Loucy (cell line): ENCODE measurements at regions not wholly inside any gene's neighbourhood (a gene's known extent, or its start where the extent isn't known, plus 50 kb on each side); places are given as distances from the start of the nearest gene placed in this dataset.
"Not testable (repeated sequence)": the region's sequence is repeated elsewhere in the genome, so short reads cannot be mapped to it uniquely, and the experiment has no call there.

ENCODE experiments used
- H2AFZ ChIP-seq: fragments of 200-600 bp; sonication (generic); 2 replicates; pipeline ENCODE4 v1.6.0; 2016; ENCODE audit warnings: antibody characterized with exemption, mild to moderate bottlenecking, low read length, moderate library complexity
- H3F3A ChIP-seq: fragments of 200-600 bp; 2 replicates; pipeline ENCODE4 v1.6.0; 2016; ENCODE audit warnings: antibody characterized with exemption, low read depth, mild to moderate bottlenecking
- H3K27me3 ChIP-seq: fragments of 200-600 bp; sonication (generic); 2 replicates; pipeline ENCODE4 v1.6.1; 2014; ENCODE audit warnings: low read length, mild to moderate bottlenecking; ENCODE audit not compliant: insufficient read depth, poor library complexity, severe bottlenecking
- H3K36me3 ChIP-seq: fragments of 200-600 bp; sonication (generic); 2 replicates; pipeline ENCODE4 v1.6.1; 2016; ENCODE audit warnings: low read length; ENCODE audit not compliant: insufficient read depth
- H3K4me1 ChIP-seq: fragments of 200-600 bp; sonication (generic); 2 replicates; pipeline ENCODE4 v1.5.1; 2014; ENCODE audit warnings: low read length, mild to moderate bottlenecking; ENCODE audit not compliant: insufficient read depth, poor library complexity, severe bottlenecking
- H3K4me2 ChIP-seq: fragments of 200-600 bp; sonication (generic); 2 replicates; pipeline ENCODE4 v1.6.0; 2014; ENCODE audit warnings: antibody characterized with exemption, low read length, low read depth, mild to moderate bottlenecking; ENCODE audit not compliant: poor library complexity, severe bottlenecking
- H3K4me3 ChIP-seq: fragments of 200-600 bp; sonication (generic); 2 replicates; pipeline ENCODE4 v1.5.1; 2014; ENCODE audit warnings: low read length, mild to moderate bottlenecking, mixed read lengths; ENCODE audit not compliant: poor library complexity, severe bottlenecking
- H3K79me2 ChIP-seq: fragments of 200-600 bp; sonication (generic); 2 replicates; pipeline ENCODE4 v1.6.1; 2014; ENCODE audit warnings: low read length; ENCODE audit not compliant: insufficient read depth
- H3K9ac ChIP-seq: fragments of 200-600 bp; sonication (generic); 2 replicates; pipeline ENCODE4 v1.6.0; 2014; ENCODE audit warnings: mild to moderate bottlenecking, low read depth, low read length, moderate library complexity; ENCODE audit not compliant: poor library complexity, severe bottlenecking
- H3K9me2 ChIP-seq: fragments of 200-600 bp; sonication (generic); replicated peaks from 2 replicates; pipeline ENCODE4 v1.6.1; 2016; ENCODE audit warnings: low read depth, low read length, mixed read lengths
- H3K9me3 ChIP-seq: fragments of 200-600 bp; sonication (generic); 2 replicates; pipeline ENCODE4 v1.6.1; 2014; ENCODE audit warnings: mild to moderate bottlenecking, antibody characterized with exemption, low read length, low read depth; ENCODE audit not compliant: insufficient read depth
- H4K20me1 ChIP-seq: fragments of 200-600 bp; sonication (generic); 2 replicates; pipeline ENCODE4 v1.6.0; 2014; ENCODE audit warnings: antibody characterized with exemption, low read length, mild to moderate bottlenecking; ENCODE audit not compliant: insufficient read depth, poor library complexity, severe bottlenecking
- EZH2phosphoT487 ChIP-seq: fragments of 200-600 bp; IDR thresholded peaks from 2 replicates; pipeline ENCODE4 v1.6.1; 2018; ENCODE audit warnings: antibody characterized with exemption, mild to moderate bottlenecking, moderate library complexity, borderline replicate concordance
- TF ChIP-seq, protein P1 (sequence below): fragments of 200-600 bp; sonication (generic); conservative IDR thresholded peaks from 2 replicates; pipeline ENCODE4 v1.5.1; 2014; ENCODE audit warnings: mild to moderate bottlenecking, antibody characterized with exemption, low read length

DNA sequence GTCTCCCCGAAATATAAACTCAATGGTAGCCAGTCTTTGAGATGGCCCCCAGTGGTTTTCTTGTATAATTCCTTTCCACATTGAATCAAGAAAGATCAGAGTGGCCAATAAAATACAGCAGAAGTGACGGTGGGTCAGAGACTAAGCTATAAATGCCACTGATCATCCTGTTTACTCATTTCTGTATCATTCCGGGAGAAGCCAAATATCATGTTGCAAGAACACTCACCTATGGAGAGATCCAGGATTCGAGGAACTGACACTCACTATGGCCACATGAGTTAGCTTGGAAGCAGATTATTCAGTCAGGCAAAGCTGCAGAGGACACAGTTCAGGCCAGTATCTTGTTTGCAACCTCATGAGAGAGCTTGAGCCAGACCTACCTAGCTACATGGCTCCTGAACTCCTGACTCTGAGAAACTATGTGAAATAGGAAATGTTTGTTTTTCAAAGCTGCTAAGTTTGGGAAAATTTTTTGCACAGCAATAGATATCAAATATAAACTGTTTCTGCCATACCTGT, 132.4 kb upstream of the ADGRF1 start:
- H3F3A ChIP-seq = no peaks in the 10 kb centered on the region
- no peak overlapping the region for H3K9ac ChIP-seq
- H3K36me3 ChIP-seq = no peaks in the 10 kb centered on the region
- no peaks in the 10 kb centered on the region for H3K9me3 ChIP-seq
- no peak overlapping the region for H2AFZ ChIP-seq
- no peaks in the 10 kb centered on the region for H3K27me3 ChIP-seq
- H4K20me1 ChIP-seq = no peaks in the 10 kb centered on the region
- no peaks in the 10 kb centered on the region for H3K4me1 ChIP-seq
- no peaks in the 10 kb centered on the region for H3K9me2 ChIP-seq
- TF ChIP-seq, protein P1, sequence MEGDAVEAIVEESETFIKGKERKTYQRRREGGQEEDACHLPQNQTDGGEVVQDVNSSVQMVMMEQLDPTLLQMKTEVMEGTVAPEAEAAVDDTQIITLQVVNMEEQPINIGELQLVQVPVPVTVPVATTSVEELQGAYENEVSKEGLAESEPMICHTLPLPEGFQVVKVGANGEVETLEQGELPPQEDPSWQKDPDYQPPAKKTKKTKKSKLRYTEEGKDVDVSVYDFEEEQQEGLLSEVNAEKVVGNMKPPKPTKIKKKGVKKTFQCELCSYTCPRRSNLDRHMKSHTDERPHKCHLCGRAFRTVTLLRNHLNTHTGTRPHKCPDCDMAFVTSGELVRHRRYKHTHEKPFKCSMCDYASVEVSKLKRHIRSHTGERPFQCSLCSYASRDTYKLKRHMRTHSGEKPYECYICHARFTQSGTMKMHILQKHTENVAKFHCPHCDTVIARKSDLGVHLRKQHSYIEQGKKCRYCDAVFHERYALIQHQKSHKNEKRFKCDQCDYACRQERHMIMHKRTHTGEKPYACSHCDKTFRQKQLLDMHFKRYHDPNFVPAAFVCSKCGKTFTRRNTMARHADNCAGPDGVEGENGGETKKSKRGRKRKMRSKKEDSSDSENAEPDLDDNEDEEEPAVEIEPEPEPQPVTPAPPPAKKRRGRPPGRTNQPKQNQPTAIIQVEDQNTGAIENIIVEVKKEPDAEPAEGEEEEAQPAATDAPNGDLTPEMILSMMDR = no peak
- no peak for TF ChIP-seq EZH2phosphoT487
- H3K4me3 ChIP-seq = no peak overlapping the region
- H3K79me2 ChIP-seq = no peaks in the 10 kb centered on the region
- no peak overlapping the region for H3K4me2 ChIP-seq

DNA sequence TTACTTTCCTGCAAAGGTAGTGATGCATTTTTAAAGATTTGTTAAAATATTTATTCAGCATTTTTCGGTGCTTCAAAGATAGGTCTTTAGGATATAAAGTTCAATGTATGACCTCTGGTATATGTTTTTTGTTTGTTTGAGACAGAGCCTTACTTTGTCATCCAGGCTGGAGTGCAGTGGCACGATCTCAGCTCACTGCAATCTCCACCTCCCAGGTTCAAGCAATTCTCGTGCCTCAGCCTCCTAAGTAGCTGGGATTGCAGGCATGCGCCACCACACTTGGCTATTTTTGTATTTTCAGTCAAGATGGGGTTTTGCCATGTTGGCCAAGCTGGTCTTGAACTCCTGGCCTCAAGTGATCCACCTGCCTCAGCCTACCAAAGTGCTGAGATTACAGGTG, 131.9 kb upstream of the ADGRF1 start:
- H3F3A ChIP-seq, H3K9me3 ChIP-seq, H2AFZ ChIP-seq, H3K4me1 ChIP-seq, H3K79me2 ChIP-seq, H3K27me3 ChIP-seq, H3K9me2 ChIP-seq, H4K20me1 ChIP-seq, H3K4me2 ChIP-seq, H3K36me3 ChIP-seq, H3K9ac ChIP-seq, H3K4me3 ChIP-seq: not testable (repeated sequence)

DNA sequence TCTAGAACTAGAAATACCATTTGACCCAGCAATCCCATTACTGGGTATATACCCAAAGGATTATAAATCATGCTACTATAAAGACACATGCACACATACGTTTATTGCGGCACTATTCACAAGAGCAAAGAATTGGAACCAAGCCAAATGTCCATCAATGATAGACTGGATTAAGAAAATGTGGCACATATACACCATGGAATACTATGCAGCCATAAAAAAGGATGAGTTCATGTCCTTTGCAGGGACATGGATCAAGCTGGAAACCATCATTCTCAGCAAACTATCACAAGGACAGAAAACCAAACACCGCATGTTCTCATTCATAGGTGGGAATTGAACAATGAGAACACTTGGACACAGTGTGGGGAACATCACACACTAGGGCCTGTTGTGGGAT, 131.0 kb upstream of the ADGRF1 start:
- H3K27me3 ChIP-seq, H3K79me2 ChIP-seq, H3K4me3 ChIP-seq, H2AFZ ChIP-seq, H3K4me2 ChIP-seq, H3K36me3 ChIP-seq, H3K4me1 ChIP-seq, H4K20me1 ChIP-seq, H3K9me3 ChIP-seq, H3K9me2 ChIP-seq, H3F3A ChIP-seq, H3K9ac ChIP-seq: not testable (repeated sequence)

DNA sequence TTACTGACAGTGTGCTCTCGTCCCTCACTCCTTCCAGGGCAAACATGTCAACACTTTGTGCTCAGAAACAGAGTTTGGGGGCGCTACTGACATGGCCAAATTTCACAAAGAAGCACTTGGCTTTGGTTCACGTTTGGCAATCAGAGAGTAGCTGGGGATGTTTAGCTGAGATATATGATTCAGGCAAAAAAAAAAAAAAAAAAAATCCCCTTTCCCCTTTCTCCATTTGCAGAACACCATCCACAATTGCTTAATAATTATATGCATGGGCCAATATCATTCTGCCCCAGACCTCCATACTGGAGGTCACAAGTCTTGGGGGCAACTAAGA, 128.4 kb upstream of the ADGRF1 start:
- TF ChIP-seq EZH2phosphoT487 = no peak
- TF ChIP-seq, protein P1 = no peak

More for the DNA sequence above, 128.4 kb upstream of the ADGRF1 start:
- no peaks in the 10 kb centered on the region for H3K36me3 ChIP-seq
- no peaks in the 10 kb centered on the region for H3K79me2 ChIP-seq
- H3K9ac ChIP-seq = no peak overlapping the region
- no peak overlapping the region for H2AFZ ChIP-seq
- no peaks in the 10 kb centered on the region for H3K9me2 ChIP-seq
- H3K4me3 ChIP-seq = no peak overlapping the region
- no peaks in the 10 kb centered on the region for H3F3A ChIP-seq
- H3K9me3 ChIP-seq = no peaks in the 10 kb centered on the region
- no peaks in the 10 kb centered on the region for H4K20me1 ChIP-seq
- no peaks in the 10 kb centered on the region for H3K27me3 ChIP-seq
- no peak overlapping the region for H3K4me2 ChIP-seq
- peaks cover 16% of the 10 kb centered on the region for H3K4me1 ChIP-seq
